Cardiac muscle cell (in vitro differentiated cells and primary cell): ENCODE measurements at regions not wholly inside any gene's neighbourhood (a gene's known extent, or its start where the extent isn't known, plus 50 kb on each side); places are given as distances from the start of the nearest gene placed in this dataset.
A peak's percentile ranks its signal among the peaks of the same experiment; 100 is the strongest.

Experiments used
- DNase-seq, 2 donors: peaks; one replicate each; pipeline versions ENCODE4 v3.0.0 to v3.0.0-alpha.2; 2010 to 2017; ENCODE audit warnings: low read depth in 1 of 2, low spot score in 1 of 2
- H3K27ac ChIP-seq: fragments of 200-600 bp; sonication (generic); 2 replicates; pipeline ENCODE4 v1.5.1; 2016
- H3K27me3 ChIP-seq: fragments of 200-600 bp; sonication (generic); 2 replicates; pipeline ENCODE4 v1.6.0; 2016; ENCODE audit warnings: control low read depth
- H3K36me3 ChIP-seq: fragments of 200-600 bp; sonication (generic); 2 replicates; pipeline ENCODE4 v1.5.1; 2016; ENCODE audit warnings: control low read depth
- H3K4me1 ChIP-seq: fragments of 200-600 bp; sonication (generic); 2 replicates; pipeline ENCODE4 v1.8.1; 2017; ENCODE audit warnings: low read depth, mild to moderate bottlenecking, mixed run types
- H3K4me3 ChIP-seq: fragments of 200-600 bp; sonication (generic); 2 replicates; pipeline ENCODE4 v1.5.1; 2016; ENCODE audit warnings: mild to moderate bottlenecking
- H3K9me3 ChIP-seq: fragments of 200-600 bp; sonication (generic); 2 replicates; pipeline ENCODE4 v1.5.1; 2017; ENCODE audit warnings: low read depth, mild to moderate bottlenecking, control low read depth
- CTCF ChIP-seq: IDR thresholded peaks from 2 replicates; pipeline ENCODE4 v1.5.1; 2012; ENCODE audit warnings: low read depth, mild to moderate bottlenecking, low read length

GRCh38 chr21:35548904-35549615 lies 500.0 kb upstream of the RUNX1 start:
- H3K4me3 ChIP-seq = no peak overlapping the region
- H3K9me3 ChIP-seq = no peaks in the 10 kb centered on the region
- no peaks in the 10 kb centered on the region for H3K36me3 ChIP-seq
- H3K4me1 ChIP-seq = no peaks in the 10 kb centered on the region
- no peak for DNase-seq
- TF ChIP-seq CTCF = no peak
- H3K27ac ChIP-seq = no peak overlapping the region
- H3K27me3 ChIP-seq = no peaks in the 10 kb centered on the region

GRCh38 chr21:35547946-35548774 lies 499.1 kb upstream of the RUNX1 start:
- no peak for TF ChIP-seq CTCF
- H3K4me1 ChIP-seq = no peaks in the 10 kb centered on the region
- no peak for DNase-seq
- H3K27ac ChIP-seq = no peak overlapping the region
- no peak overlapping the region for H3K4me3 ChIP-seq
- H3K36me3 ChIP-seq = no peaks in the 10 kb centered on the region
- H3K9me3 ChIP-seq = no peaks in the 10 kb centered on the region
- no peaks in the 10 kb centered on the region for H3K27me3 ChIP-seq

DNA sequence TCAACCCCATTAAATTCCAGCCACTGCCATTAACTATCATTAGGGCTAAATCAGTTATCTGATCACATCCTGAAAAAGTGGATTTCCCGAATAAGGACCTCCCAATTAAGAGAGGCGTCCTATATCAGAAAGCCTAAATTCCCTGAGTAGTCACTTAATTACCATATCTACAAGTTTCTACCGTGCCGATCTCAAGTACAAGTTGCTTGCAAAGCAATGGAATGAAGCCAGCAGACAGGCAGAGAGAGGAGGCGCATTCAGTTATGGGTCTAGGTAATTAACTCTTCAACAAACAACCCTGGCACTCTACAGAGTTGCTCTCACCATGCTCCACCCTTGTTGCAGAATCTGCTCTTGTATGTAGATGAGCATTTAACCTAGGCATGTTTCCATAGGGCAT lies 494.6 kb upstream of the RUNX1 start:
- Histone ChIP-seq H3K4me3 (no peak overlapping the region), H3K36me3 (no peaks in the 10 kb centered on the region), H3K9me3 (no peaks in the 10 kb centered on the region), H3K27ac (no peak overlapping the region), H3K27me3 (no peaks in the 10 kb centered on the region), H3K4me1 (no peaks in the 10 kb centered on the region)
- no peak for DNase-seq
- no peak for TF ChIP-seq CTCF

- peak in 1 of 2 donors; percentile 26 for DNase-seq
- H3K9me3 ChIP-seq = no peaks in the 10 kb centered on the region
- H3K27ac ChIP-seq = no peak overlapping the region
- no peak overlapping the region for H3K4me3 ChIP-seq
- no peaks in the 10 kb centered on the region for H3K36me3 ChIP-seq
- no peak for TF ChIP-seq CTCF
- no peaks in the 10 kb centered on the region for H3K4me1 ChIP-seq
- no peaks in the 10 kb centered on the region for H3K27me3 ChIP-seq
Observed at GRCh38 chr21:35540950-35541638, 492.0 kb upstream of the RUNX1 start.

GRCh38 chr21:35538386-35538785 lies 489.3 kb upstream of the RUNX1 start:
- no peak for TF ChIP-seq CTCF
- H3K9me3 ChIP-seq = no peaks in the 10 kb centered on the region
- DNase-seq = no peak
- H3K4me3 ChIP-seq = no peak overlapping the region
- no peaks in the 10 kb centered on the region for H3K36me3 ChIP-seq
- no peak overlapping the region for H3K27ac ChIP-seq
- no peaks in the 10 kb centered on the region for H3K27me3 ChIP-seq
- no peaks in the 10 kb centered on the region for H3K4me1 ChIP-seq
